Endodermal cell (in vitro differentiated cells): ENCODE measurements at regions not wholly inside any gene's neighbourhood (a gene's known extent, or its start where the extent isn't known, plus 50 kb on each side); places are given as distances from the start of the nearest gene placed in this dataset.
"Not testable (repeated sequence)": the region's sequence is repeated elsewhere in the genome, so short reads cannot be mapped to it uniquely, and the experiment has no call there.

Source experiments
- DNase-seq: peaks from one replicate; pipeline ENCODE4 v3.0.0-alpha.2; 2017
- H3K27ac ChIP-seq: 2 replicates; pipeline ENCODE4 v1.5.1; 2013; ENCODE audit warnings: mild to moderate bottlenecking, low read depth, low read length, moderate library complexity
- H3K27me3 ChIP-seq: 2 replicates; pipeline ENCODE4 v1.6.1; 2013; ENCODE audit warnings: mild to moderate bottlenecking, low read length, moderate library complexity; ENCODE audit not compliant: insufficient read depth, control insufficient read depth, poor library complexity, severe bottlenecking
- H3K36me3 ChIP-seq: 2 replicates; pipeline ENCODE4 v1.7.0; 2013; ENCODE audit warnings: mild to moderate bottlenecking, low read length, moderate library complexity; ENCODE audit not compliant: control insufficient read depth, insufficient read depth
- H3K4me1 ChIP-seq: one replicate; pipeline ENCODE4 v1.7.0; 2013; ENCODE audit warnings: low read length; ENCODE audit not compliant: control insufficient read depth, insufficient read depth
- H3K4me3 ChIP-seq: 2 replicates; pipeline ENCODE4 v1.5.1; 2013; ENCODE audit warnings: mild to moderate bottlenecking, low read length, moderate library complexity
- H3K9ac ChIP-seq: 2 replicates; pipeline ENCODE4 v1.6.1; 2013; ENCODE audit warnings: mild to moderate bottlenecking, low read length, moderate library complexity; ENCODE audit not compliant: poor library complexity, severe bottlenecking; ENCODE audit errors: extremely low read depth
- H3K9me3 ChIP-seq: 2 replicates; pipeline ENCODE4 v1.6.1; 2013; ENCODE audit warnings: mild to moderate bottlenecking, low read length, moderate library complexity; ENCODE audit not compliant: control insufficient read depth
- H3K27ac Mint-ChIP-seq: 2 replicates; pipeline ENCODE4 v1.8.0; 2020; ENCODE audit warnings: mixed read lengths
- H3K27me3 Mint-ChIP-seq: 2 replicates; pipeline ENCODE4 v1.8.0; 2021; ENCODE audit warnings: mild to moderate bottlenecking, mixed read lengths; ENCODE audit not compliant: insufficient read depth
- H3K36me3 Mint-ChIP-seq: 2 replicates; pipeline ENCODE4 v1.8.0; 2020; ENCODE audit warnings: low read depth, mixed read lengths
- H3K4me1 Mint-ChIP-seq: 2 replicates; pipeline ENCODE4 v1.8.0; 2020; ENCODE audit warnings: mixed read lengths
- H3K4me3 Mint-ChIP-seq: 2 replicates; pipeline ENCODE4 v1.8.0; 2020; ENCODE audit warnings: mild to moderate bottlenecking, moderate library complexity, mixed read lengths
- H3K9me3 Mint-ChIP-seq: 2 replicates; pipeline ENCODE4 v1.8.0; 2020; ENCODE audit warnings: mild to moderate bottlenecking, mixed read lengths
- CTCF ChIP-seq: fragments of 200-600 bp; sonication (generic); conservative IDR thresholded peaks from 2 replicates; pipeline ENCODE4 v1.5.0; 2021; ENCODE audit warnings: antibody characterized with exemption, mild to moderate bottlenecking
- WGBS, 2 experiments: methylation state at CpG; one replicate each; pipeline versions ENCODE4 v1.1.5 to v1.1.7; 2013; ENCODE audit warnings: missing lambda C conversion rate in 2 of 2, mixed read lengths in 1 of 2; ENCODE audit not compliant: insufficient coverage in 1 of 2, insufficient read length in 1 of 2; 5-methylcytosine and 5-hydroxymethylcytosine counted together

GRCh38 chr7:140260352-140261104 is 83.7 kb upstream of the KDM7A start:
- TF ChIP-seq CTCF, result no peak
- Histone ChIP-seq H3K36me3 (no peaks in the 10 kb centered on the region), H3K4me1 (peaks cover 11% of the 10 kb centered on the region), H3K27me3 (no peaks in the 10 kb centered on the region), H3K27ac (no peak overlapping the region), H3K4me3 (no peak overlapping the region), H3K9me3 (peaks cover 7% of the 10 kb centered on the region), H3K9ac (no peak overlapping the region)
- Mint-ChIP-seq H3K9me3 (peaks cover 11% of the 10 kb centered on the region), H3K27ac (no peak overlapping the region), H3K27me3 (no peaks in the 10 kb centered on the region), H3K36me3 (no peaks in the 10 kb centered on the region), H3K4me1 (peaks cover 21% of the 10 kb centered on the region), H3K4me3 (no peak overlapping the region)
- WGBS, 2 experiments, result 87% methylated on average over 6 to 10 of the region's 10 CpGs
- DNase-seq, result no peak

GRCh38 chr7:140257278-140257677 is 80.5 kb upstream of the KDM7A start:
- WGBS, 2 experiments, result 83 to 91% methylated on average over 1 to 3 of the region's 3 CpGs
- H3K36me3 Mint-ChIP-seq, H3K27me3 ChIP-seq, H3K27ac Mint-ChIP-seq, H3K9ac ChIP-seq, H3K4me3 ChIP-seq, DNase-seq, H3K9me3 ChIP-seq, H3K36me3 ChIP-seq, H3K4me3 Mint-ChIP-seq, H3K27me3 Mint-ChIP-seq, H3K27ac ChIP-seq: not testable (repeated sequence)
- Mint-ChIP-seq H3K4me1 (peaks cover 28% of the 10 kb centered on the region), H3K9me3 (peaks cover 11% of the 10 kb centered on the region)
- peaks cover 14% of the 10 kb centered on the region for H3K4me1 ChIP-seq

GRCh38 chr7:140254976-140255375 is 78.2 kb upstream of the KDM7A start:
- H3K4me1 ChIP-seq, H3K27me3 Mint-ChIP-seq, H3K36me3 ChIP-seq, H3K4me3 Mint-ChIP-seq, H3K27me3 ChIP-seq, H3K36me3 Mint-ChIP-seq, H3K4me3 ChIP-seq, H3K9ac ChIP-seq, H3K9me3 ChIP-seq, H3K27ac Mint-ChIP-seq, H3K27ac ChIP-seq, DNase-seq: not testable (repeated sequence)
- Mint-ChIP-seq H3K4me1 (peaks cover 11% of the 10 kb centered on the region), H3K9me3 (peaks cover 11% of the 10 kb centered on the region)
- WGBS, 2 experiments, result 94 to 97% methylated on average over 8 to 9 of the region's 9 CpGs

- Histone ChIP-seq H3K9me3 (no peaks in the 10 kb centered on the region), H3K27me3 (no peaks in the 10 kb centered on the region), H3K4me3 (no peak overlapping the region), H3K9ac (no peak overlapping the region), H3K27ac (no peak overlapping the region), H3K4me1 (peaks cover 4% of the 10 kb centered on the region), H3K36me3 (no peaks in the 10 kb centered on the region)
- TF ChIP-seq CTCF, result no peak
- no peak overlapping the region for H3K4me3 Mint-ChIP-seq
- no peak for DNase-seq
- no peaks in the 10 kb centered on the region for H3K36me3 Mint-ChIP-seq
- peaks cover 15% of the 10 kb centered on the region for H3K4me1 Mint-ChIP-seq
- 85 to 91% methylated on average over 2 to 3 of the region's 3 CpGs for WGBS, 2 experiments
- H3K9me3 Mint-ChIP-seq, result no peaks in the 10 kb centered on the region
- H3K27ac Mint-ChIP-seq, result no peak overlapping the region
- no peaks in the 10 kb centered on the region for H3K27me3 Mint-ChIP-seq
Observed at GRCh38 chr7:140249036-140249806, 72.4 kb upstream of the KDM7A start.
